Jurkat, Clone E6-1 (cell line): ENCODE measurements at regions not wholly inside any gene's neighbourhood (a gene's known extent, or its start where the extent isn't known, plus 50 kb on each side); places are given as distances from the start of the nearest gene placed in this dataset.

Experiments used
- DNase-seq: peaks from one replicate; pipeline ENCODE4 v3.0.0-alpha.2; 2011; ENCODE audit warnings: low read depth, low spot score
- H3K4me3 ChIP-seq: 2 replicates; pipeline ENCODE4 v1.5.1; 2011; ENCODE audit warnings: mild to moderate bottlenecking, low read length, control low read depth, moderate library complexity

DNA sequence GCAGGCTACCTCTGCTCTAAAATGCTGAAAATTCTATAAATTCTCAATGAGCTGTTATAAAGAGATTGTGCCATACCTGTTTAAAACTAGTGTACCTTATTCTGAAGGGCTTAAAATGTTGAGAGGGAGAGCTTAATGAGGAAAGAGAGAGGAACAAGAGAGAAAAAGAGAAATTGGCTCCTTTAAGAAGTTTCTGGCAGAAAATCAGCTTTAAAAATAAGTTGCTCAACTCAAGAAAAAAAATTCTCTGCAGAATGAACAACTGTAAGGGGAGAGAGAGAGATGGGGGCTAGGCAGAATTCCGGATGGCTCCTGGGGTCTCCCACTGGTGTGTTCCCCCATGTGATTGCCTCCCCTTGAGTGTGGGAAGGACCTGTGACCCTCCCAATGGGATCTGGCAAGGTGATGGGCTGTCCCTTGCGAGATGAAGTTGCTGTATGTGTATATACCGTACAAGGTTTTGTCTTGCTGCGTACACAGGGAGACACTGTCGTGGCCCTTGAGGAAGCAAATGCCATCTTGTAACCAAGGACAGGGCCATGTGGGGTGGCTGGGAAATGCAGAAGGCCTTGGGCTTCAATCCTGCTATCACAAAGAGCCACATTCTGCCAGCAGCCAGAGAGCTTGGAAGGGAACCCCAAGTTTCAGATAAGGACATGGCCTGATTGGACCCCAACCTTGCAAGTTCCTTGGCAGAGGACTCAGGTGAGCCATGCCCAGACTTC, 64.3 kb upstream of the S1PR3 start:
- DNase-seq = no peak
- H3K4me3 ChIP-seq = no peak overlapping the region

DNA sequence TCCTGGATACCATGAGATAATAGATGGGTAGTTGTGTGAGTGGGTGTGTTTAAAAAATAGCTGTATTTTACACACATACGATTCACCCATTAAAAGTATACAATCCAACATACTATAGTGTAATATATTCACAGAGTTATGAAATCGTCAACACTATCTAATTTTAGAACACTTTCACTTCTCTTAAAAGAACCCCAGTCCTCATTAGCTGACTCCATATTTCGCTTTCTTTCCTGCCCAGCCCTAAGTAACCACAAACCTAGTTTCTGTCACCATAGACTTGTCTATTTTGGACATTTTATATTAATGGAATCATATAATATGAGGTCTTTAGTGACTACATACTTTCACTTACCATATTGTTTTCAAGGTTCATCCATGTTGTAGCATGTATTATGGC, 63.8 kb upstream of the S1PR3 start:
- no peak for DNase-seq
- H3K4me3 ChIP-seq = no peak overlapping the region

DNA sequence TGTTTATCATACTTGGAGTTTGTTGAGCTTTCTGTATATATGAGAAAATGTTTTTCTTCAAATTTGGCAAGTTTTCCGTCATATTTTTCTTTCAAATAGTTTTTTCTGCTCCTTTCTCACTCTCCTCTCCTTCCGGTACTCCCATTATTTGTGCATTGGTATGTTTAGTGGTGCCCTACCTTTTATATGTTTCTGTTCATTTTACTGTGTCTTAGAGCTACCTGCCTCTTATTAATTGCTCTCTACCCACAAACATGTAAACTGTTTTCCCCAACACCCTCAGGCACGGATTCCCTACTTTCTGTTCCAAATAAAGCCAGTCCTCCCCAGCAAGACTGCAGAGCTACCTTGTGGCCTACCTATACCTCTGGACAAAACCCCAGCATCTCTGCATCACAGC, 60.6 kb upstream of the S1PR3 start:
- no peak overlapping the region for H3K4me3 ChIP-seq

DNA sequence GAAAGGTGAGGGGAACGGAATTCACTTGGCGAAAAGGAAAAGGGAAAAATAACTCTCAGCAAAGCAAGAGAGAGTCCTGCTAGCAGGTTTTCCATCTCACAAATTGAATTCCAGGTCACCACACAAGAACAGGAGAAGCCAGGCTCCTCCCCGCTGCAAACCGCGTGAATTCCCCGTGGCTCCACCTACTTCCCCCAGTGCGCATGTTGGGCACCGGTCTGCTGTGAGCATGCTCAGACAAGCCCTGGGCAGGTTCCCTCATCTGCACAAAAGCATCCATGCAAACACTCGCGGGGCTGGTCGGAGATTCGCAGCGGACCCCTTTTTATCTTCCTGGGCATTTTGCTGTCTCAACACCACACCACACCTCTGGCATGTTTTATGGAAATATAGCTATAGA, 58.5 kb upstream of the S1PR3 start:
- H3K4me3 ChIP-seq = no peak overlapping the region
- no peak for DNase-seq

More for the DNA sequence above, 60.6 kb upstream of the S1PR3 start:
- DNase-seq = no peak

DNA sequence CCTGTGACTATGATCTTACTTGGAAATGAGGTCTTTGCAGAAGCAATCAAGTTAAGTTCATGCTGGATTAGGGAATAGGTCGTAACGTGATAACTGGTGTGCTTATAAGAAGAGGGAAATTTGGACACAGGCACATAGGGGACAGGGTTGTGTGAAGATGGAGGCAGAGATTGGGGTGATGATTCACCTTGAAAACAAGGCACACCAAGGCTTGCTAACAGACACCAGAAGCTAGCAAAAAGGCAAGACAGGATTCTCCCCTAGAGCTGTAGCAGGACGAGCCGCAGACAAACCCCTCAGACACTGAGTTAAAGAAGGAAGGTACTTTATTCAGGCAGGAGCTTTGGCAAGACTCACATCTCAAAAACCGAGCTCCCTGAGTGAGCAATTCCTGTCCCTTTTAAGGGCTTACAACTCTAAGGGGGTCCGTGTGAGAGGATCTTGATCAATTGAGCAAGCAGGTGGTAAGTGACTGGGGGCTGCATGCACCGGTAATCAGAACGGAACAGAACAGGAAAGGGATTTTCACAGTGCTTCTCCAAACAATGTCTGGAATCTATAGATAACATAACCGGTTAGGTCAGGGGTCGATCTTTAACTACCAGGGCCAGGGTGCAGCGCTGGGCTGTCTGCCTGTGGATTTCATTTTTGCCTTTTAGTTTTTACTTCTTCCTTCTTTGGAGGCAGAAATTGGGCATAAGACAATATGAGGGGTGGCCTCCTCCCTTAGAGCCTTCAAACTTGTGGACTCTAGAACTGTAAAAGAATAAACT, 57.5 kb upstream of the S1PR3 start:
- H3K4me3 ChIP-seq = no peak overlapping the region
- DNase-seq = no peak

DNA sequence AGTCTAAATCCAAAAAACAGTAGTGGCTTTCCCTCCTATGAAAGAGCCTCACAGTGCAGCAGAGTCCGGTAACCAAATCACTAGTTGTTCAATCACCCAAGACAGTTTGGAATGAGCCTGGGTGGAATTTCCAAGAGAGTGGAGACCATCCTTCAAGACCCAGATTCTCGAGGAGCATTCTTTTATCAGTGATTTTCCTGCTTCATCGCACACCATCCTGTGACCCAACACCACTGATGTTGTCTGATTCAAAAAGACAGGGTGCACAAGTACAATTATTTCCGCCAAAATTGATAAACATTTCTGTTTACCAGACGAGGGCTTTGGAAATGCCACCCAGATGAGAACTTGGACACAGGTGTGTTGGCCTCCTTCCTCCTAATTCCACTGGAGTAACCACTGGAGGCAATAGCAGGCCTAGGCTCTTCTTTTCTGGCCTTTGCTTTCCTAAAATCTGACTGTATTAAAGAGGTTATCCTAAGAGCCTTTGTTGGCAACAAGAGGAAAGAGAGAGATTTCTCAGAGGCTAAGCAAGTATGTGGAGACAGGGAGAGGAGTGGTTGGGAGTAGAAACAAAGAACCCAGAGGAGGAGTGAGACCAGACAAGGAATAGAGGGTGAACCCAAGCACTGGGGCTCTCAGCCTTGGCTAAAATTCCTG, 56.3 kb upstream of the S1PR3 start:
- H3K4me3 ChIP-seq = no peak overlapping the region
- DNase-seq = no peak

DNA sequence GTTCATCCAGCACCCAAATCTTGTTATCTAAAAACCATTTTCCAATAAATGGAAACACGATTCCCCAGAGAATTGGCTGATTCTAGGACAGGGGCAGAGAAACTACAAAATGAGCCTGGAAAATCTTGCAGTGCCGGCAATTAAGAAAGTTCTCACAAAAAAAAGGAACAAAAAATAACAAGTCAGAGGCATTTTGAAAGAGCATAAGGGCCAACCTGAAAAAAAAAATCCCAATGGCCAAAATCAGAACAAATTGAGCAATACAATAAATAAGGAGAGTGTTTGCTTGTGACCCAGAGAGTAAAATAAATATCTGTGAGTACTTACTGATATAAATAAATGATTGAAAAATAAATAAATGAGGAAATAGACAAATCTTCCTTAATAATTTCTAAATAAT, 55.1 kb upstream of the S1PR3 start:
- no peak overlapping the region for H3K4me3 ChIP-seq
- no peak for DNase-seq

DNA sequence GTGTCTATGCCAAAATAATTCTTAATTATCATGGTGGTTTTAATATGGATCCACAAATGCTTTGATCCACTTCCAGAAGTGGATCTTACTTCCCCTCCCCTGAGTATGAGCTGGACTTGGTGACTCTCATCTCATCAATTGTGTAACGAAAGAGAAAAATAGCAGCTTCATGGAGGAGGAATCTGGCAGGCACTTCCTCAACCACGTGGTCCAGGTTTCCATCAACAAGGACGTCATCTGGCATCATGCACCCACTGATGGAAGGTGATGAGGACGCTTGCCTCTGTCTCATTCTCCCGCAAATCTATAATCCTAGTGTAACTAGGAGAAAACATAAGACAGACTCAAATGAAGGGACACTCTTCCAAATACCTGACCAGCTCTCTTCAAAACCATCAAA, 54.6 kb upstream of the S1PR3 start:
- no peak overlapping the region for H3K4me3 ChIP-seq
- no peak for DNase-seq

DNA sequence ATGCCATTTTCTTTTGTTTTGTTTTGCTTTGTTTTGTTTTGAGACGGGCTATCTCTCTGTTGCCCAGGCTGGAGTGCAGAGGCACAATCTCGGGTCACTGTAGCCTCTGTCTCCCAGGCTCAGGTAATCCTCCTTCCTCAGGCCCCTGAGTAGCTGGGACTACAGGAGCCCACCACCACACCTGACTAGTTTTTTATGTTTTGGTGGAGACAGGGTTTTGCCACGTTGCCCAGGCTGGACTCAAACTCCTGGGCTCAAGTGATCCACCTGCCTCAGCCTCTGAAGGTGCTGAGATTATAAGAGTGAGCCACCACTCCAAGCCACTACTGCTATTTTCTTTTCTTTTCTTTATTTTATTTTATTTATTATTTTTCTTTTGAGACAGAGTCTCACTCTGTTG, 54.0 kb upstream of the S1PR3 start:
- H3K4me3 ChIP-seq = no peak overlapping the region
- DNase-seq = no peak

DNA sequence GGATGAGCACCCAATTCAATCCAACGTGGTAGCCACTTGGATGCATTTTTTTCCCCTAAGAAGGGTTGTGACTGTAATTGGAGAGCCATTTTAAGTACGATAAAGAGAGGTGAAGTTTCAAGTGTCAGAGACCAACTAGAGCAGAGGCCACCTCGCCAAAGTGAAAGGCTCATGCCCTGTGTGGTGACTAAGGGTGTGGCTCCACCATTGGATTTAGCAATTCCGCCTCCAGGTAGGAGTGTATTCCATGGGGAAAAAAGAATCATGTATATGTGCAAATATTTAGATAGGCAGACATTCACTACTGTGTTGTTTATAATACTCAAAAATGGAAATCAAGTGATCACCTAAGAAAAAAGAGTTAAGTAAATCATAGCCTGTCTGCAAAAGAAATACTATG, 53.1 kb upstream of the S1PR3 start:
- no peak overlapping the region for H3K4me3 ChIP-seq
- DNase-seq = no peak
